H1 (cell line): ENCODE measurements at regions not wholly inside any gene's neighbourhood (a gene's known extent, or its start where the extent isn't known, plus 50 kb on each side); places are given as distances from the start of the nearest gene placed in this dataset.

ENCODE experiments used
- CTCF ChIA-PET: fragments of 300-600 bp; sonication (Branson Sonifier 250); formaldehyde crosslinking; loops from one replicate; lab custom pipeline; 2021; ENCODE audit not compliant: partially characterized antibody; lab: Charles Lee
- POLR2A ChIA-PET: fragments of 300-600 bp; sonication (Branson Sonifier 250); formaldehyde crosslinking; loops from one replicate; lab custom pipeline; 2021; ENCODE audit warnings: inconsistent platforms; ENCODE audit not compliant: partially characterized antibody; lab: Charles Lee
- DNase-seq, 2 experiments: peaks; one replicate each; pipeline versions ENCODE4 v3.0.0 to v3.0.0-alpha.2; 2010 to 2022; ENCODE audit warnings: low spot score in 2 of 2, low read depth in 1 of 2, mixed read lengths in 1 of 2
- FAIRE-seq: peaks from 2 replicates; lab custom pipeline; 2011; peaks lifted over from hg19 to GRCh38; lab: Jason Lieb, UNC
- H2AFZ ChIP-seq: 2 replicates; pipeline ENCODE4 v1.8.1; 2012; ENCODE audit warnings: low read length, inconsistent platforms
- H2AK5ac ChIP-seq: 2 replicates; pipeline ENCODE4 v1.6.1; 2013; ENCODE audit warnings: low read depth, low read length
- H2BK120ac ChIP-seq: replicated peaks from 2 replicates; pipeline ENCODE3; 2013; ENCODE audit warnings: low read depth, low read length, inconsistent platforms
- H2BK12ac ChIP-seq: 2 replicates; pipeline ENCODE4 v1.6.1; 2013; ENCODE audit warnings: low read depth, low read length
- H2BK15ac ChIP-seq: 2 replicates; pipeline ENCODE4 v1.6.1; 2013; ENCODE audit warnings: low read length
- H2BK20ac ChIP-seq: 2 replicates; pipeline ENCODE4 v1.6.1; 2013; ENCODE audit warnings: low read length
- H2BK5ac ChIP-seq: 2 replicates; pipeline ENCODE4 v1.6.1; 2013; ENCODE audit warnings: low read depth, low read length
- H3K14ac ChIP-seq: 2 replicates; pipeline ENCODE4 v1.6.1; 2013; ENCODE audit warnings: inconsistent platforms; ENCODE audit not compliant: insufficient read length
- H3K18ac ChIP-seq: 2 replicates; pipeline ENCODE4 v1.6.1; 2013; ENCODE audit warnings: low read length; ENCODE audit errors: extremely low read depth
- H3K23ac ChIP-seq: 2 replicates; pipeline ENCODE4 v1.6.1; 2013; ENCODE audit warnings: inconsistent platforms; ENCODE audit not compliant: insufficient read length
- H3K23me2 ChIP-seq: 2 replicates; pipeline ENCODE4 v1.6.1; 2013; ENCODE audit warnings: low read depth, low read length
- H3K27ac ChIP-seq: 2 replicates; pipeline ENCODE4 v1.6.1; 2011; ENCODE audit warnings: low read depth, low read length, inconsistent platforms
- H3K27me3 ChIP-seq, 4 experiments: replicated peaks in 1 of 4; 1 replicate in 1 of 4; 2 replicates in 3 of 4; pipeline versions ENCODE4 v1.6.1 to v1.8.1; 2011 to 2013; ENCODE audit warnings: low read length in 3 of 4, mild to moderate bottlenecking in 3 of 4, inconsistent platforms in 2 of 4, mixed read lengths in 2 of 4, moderate library complexity in 1 of 4; ENCODE audit not compliant: control insufficient read depth in 3 of 4, insufficient read depth in 3 of 4; ENCODE audit errors: extremely low read depth in 1 of 4
- H3K36me3 ChIP-seq, 4 experiments: 2 replicates each; pipeline versions ENCODE4 v1.6.1 to v1.8.1; 2011 to 2013; ENCODE audit warnings: mild to moderate bottlenecking in 4 of 4, low read length in 3 of 4, moderate library complexity in 2 of 4, control low read depth in 1 of 4, inconsistent platforms in 1 of 4; ENCODE audit not compliant: insufficient read depth in 4 of 4, control insufficient read depth in 2 of 4
- H3K4ac ChIP-seq: replicated peaks from 2 replicates; pipeline ENCODE3; 2013; ENCODE audit warnings: low read length, low read depth, mixed read lengths, inconsistent platforms; ENCODE audit not compliant: insufficient read length
- H3K4me1 ChIP-seq, 4 experiments: replicated peaks in 1 of 4; 1 replicate in 1 of 4; 2 replicates in 3 of 4; pipeline versions ENCODE4 v1.6.1 to v1.8.1; 2011 to 2013; ENCODE audit warnings: low read length in 3 of 4, inconsistent platforms in 2 of 4, mixed read lengths in 1 of 4; ENCODE audit not compliant: insufficient read depth in 4 of 4, control insufficient read depth in 3 of 4
- H3K4me2 ChIP-seq, 2 experiments: 2 replicates each; pipeline versions ENCODE4 v1.6.1 to v1.8.1; 2011 to 2013; ENCODE audit warnings: low read depth in 2 of 2, low read length in 2 of 2, control low read depth in 1 of 2, inconsistent platforms in 1 of 2, mild to moderate bottlenecking in 1 of 2; ENCODE audit not compliant: insufficient read depth in 1 of 2
- H3K4me3 ChIP-seq, 4 experiments: fragments of 200-600, 300-600 bp in 1 of 4; sonication (generic), shearing (Covaris generic), sonication (Bioruptor Twin) in 1 of 4; 2 replicates each; pipeline versions ENCODE4 v1.5.1 to v1.8.1; 2011 to 2016; ENCODE audit warnings: low read length in 4 of 4, low read depth in 3 of 4, control low read depth in 2 of 4, inconsistent platforms in 2 of 4, mild to moderate bottlenecking in 2 of 4, mixed read lengths in 1 of 4, moderate library complexity in 1 of 4; ENCODE audit not compliant: insufficient read depth in 2 of 4; ENCODE audit errors: extremely low read depth in 1 of 4
- H3K56ac ChIP-seq: replicated peaks from 2 replicates; pipeline ENCODE3; 2013; ENCODE audit warnings: low read depth, mild to moderate bottlenecking, mixed read lengths, low read length, inconsistent platforms; ENCODE audit not compliant: insufficient read length
- H3K79me1 ChIP-seq: 2 replicates; pipeline ENCODE4 v1.6.1; 2013; ENCODE audit warnings: low read depth, low read length, control low read depth
- H3K79me2 ChIP-seq, 2 experiments: 2 replicates each; pipeline versions ENCODE4 v1.6.1 to v1.8.1; 2012 to 2013; ENCODE audit warnings: low read length in 2 of 2, mild to moderate bottlenecking in 2 of 2, inconsistent platforms in 1 of 2; ENCODE audit not compliant: insufficient read depth in 2 of 2, control insufficient read depth in 1 of 2
- H3K9ac ChIP-seq, 4 experiments: replicated peaks in 1 of 4; 1 replicate in 1 of 4; 2 replicates in 3 of 4; pipeline versions ENCODE4 v1.6.1 to v1.8.1; 2011 to 2013; ENCODE audit warnings: low read depth in 3 of 4, low read length in 3 of 4, control low read depth in 2 of 4, mild to moderate bottlenecking in 2 of 4, moderate library complexity in 2 of 4, inconsistent platforms in 1 of 4; ENCODE audit errors: extremely low read depth in 1 of 4
- H3K9me3 ChIP-seq, 2 experiments: 2 replicates each; pipeline versions ENCODE4 v1.6.1 to v1.8.1; 2012 to 2013; ENCODE audit warnings: mild to moderate bottlenecking in 2 of 2, moderate library complexity in 2 of 2, control low read depth in 1 of 2, inconsistent platforms in 1 of 2, low read depth in 1 of 2, low read length in 1 of 2, mixed read lengths in 1 of 2; ENCODE audit not compliant: insufficient read depth in 2 of 2
- H4K20me1 ChIP-seq, 2 experiments: replicated peaks in 1 of 2; 2 replicates each; pipeline versions ENCODE3 to v1.8.1; 2011 to 2013; ENCODE audit warnings: inconsistent platforms in 2 of 2, low read length in 2 of 2, mild to moderate bottlenecking in 1 of 2; ENCODE audit not compliant: insufficient read depth in 2 of 2, control insufficient read depth in 1 of 2
- H4K5ac ChIP-seq: 2 replicates; pipeline ENCODE4 v1.6.1; 2013; ENCODE audit warnings: low read length, low read depth, mixed read lengths, inconsistent platforms; ENCODE audit not compliant: insufficient read length
- H4K8ac ChIP-seq: 2 replicates; pipeline ENCODE4 v1.8.0; 2013; ENCODE audit warnings: mild to moderate bottlenecking, moderate library complexity, low read length, inconsistent platforms; ENCODE audit not compliant: insufficient read depth; ENCODE audit errors: extremely low read depth
- H4K91ac ChIP-seq: replicated peaks from 2 replicates; pipeline ENCODE3; 2013; ENCODE audit warnings: low read length, mixed read lengths, inconsistent platforms; ENCODE audit not compliant: insufficient read length
- ASH2L ChIP-seq: fragments of 200-600, 300-600 bp; sonication (generic); IDR thresholded peaks from one replicate; pipeline ENCODE4 v1.7.1; 2017; ENCODE audit warnings: low read length
- CHD2 ChIP-seq: IDR thresholded peaks from 2 replicates; pipeline ENCODE4 v1.6.1; 2012; ENCODE audit warnings: low read length, improper control_type of control experiment
- GTF2F1 ChIP-seq: IDR thresholded peaks from 2 replicates; pipeline ENCODE4 v1.6.1; 2012; ENCODE audit warnings: low read depth, low read length, improper control_type of control experiment, borderline replicate concordance
- NRF1 ChIP-seq: IDR thresholded peaks from 2 replicates; pipeline ENCODE4 v1.6.1; 2011; ENCODE audit warnings: mild to moderate bottlenecking, low read depth, low read length, improper control_type of control experiment
- SAP30 ChIP-seq: fragments of 300-600 bp; sonication (generic); IDR thresholded peaks from 2 replicates; pipeline ENCODE4 v1.7.1; 2012; ENCODE audit warnings: low read length, moderate library complexity, mild to moderate bottlenecking, inconsistent platforms; ENCODE audit not compliant: insufficient read depth, insufficient replicate concordance
- SP1 ChIP-seq: IDR thresholded peaks from 2 replicates; pipeline ENCODE4 v1.6.1; 2011; ENCODE audit warnings: low read depth, low read length
- SP2 ChIP-seq: IDR thresholded peaks from 2 replicates; pipeline ENCODE4 v1.6.1; 2012; ENCODE audit warnings: mild to moderate bottlenecking, low read length, inconsistent platforms
- TBP ChIP-seq: IDR thresholded peaks from 2 replicates; pipeline ENCODE4 v1.6.1; 2011; ENCODE audit warnings: low read depth, low read length, improper control_type of control experiment
- WGBS, 2 experiments: shearing (Covaris generic) in 1 of 2; methylation state at CpG; one replicate each; pipeline versions ENCODE4 v1.1.6 to v1.1.7; 2013 to 2015; ENCODE audit warnings: low lambda C conversion rate in 2 of 2, mixed read lengths in 2 of 2, inconsistent platforms in 1 of 2, low coverage in 1 of 2, missing lambda C conversion rate in 1 of 2; ENCODE audit not compliant: insufficient replicate concordance in 2 of 2, insufficient coverage in 1 of 2, insufficient read length in 1 of 2; ENCODE audit errors: extremely low coverage in 1 of 2, missing lambda C conversion rate in 1 of 2; 5-methylcytosine and 5-hydroxymethylcytosine counted together

DNA sequence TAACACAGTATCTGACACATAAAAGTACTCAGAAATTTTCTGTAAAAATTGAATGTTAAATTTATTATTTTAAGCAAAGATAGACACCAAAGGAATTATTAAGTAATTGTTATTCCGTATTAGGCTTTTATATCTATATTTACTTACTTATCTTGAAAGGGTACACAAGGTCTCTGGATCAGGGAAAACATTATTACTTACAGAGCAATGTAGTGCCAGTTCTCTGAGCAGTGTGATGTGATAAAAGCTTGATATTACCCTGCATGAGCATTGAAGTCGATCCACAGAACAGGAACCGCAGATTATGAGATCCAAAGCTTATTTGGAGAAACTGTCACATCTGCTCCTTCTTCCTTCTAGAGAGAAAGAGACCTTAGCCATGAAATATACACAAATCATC lies 637.9 kb upstream of the RGS18 start:
- Histone ChIP-seq H4K20me1 (no peaks in the 10 kb centered on the region), H2BK20ac (no peak overlapping the region), H2AFZ (no peak overlapping the region), H3K9ac (no peak overlapping the region), H3K23ac (no peak overlapping the region), H3K4ac (no peak overlapping the region), H3K79me1 (no peaks in the 10 kb centered on the region), H3K14ac (no peak overlapping the region), H3K27me3 (no peaks in the 10 kb centered on the region), H4K91ac (no peak overlapping the region), H3K9me3 (no peaks in the 10 kb centered on the region), H3K4me3 (no peak overlapping the region), H3K36me3 (no peaks in the 10 kb centered on the region), H2BK15ac (no peak overlapping the region), H3K4me1 (no peaks in the 10 kb centered on the region), H2BK12ac (no peak overlapping the region), H2BK5ac (no peak overlapping the region), H4K5ac (no peak overlapping the region), H2BK120ac (no peak overlapping the region), H3K79me2 (no peaks in the 10 kb centered on the region), H3K27ac (no peak overlapping the region), H3K56ac (no peak overlapping the region), H2AK5ac (no peak overlapping the region), H3K4me2 (no peak overlapping the region), H4K8ac (no peak overlapping the region), H3K18ac (no peak overlapping the region), H3K23me2 (no peaks in the 10 kb centered on the region)
- FAIRE-seq, result no peak
- 89% methylated on average over 3 of the region's 3 CpGs; no CpG with 5 or more reads in 1 of the 2 experiments for WGBS, 2 experiments
- no peak for TF ChIP-seq NRF1
- no peak for TF ChIP-seq SP1
- TF ChIP-seq TBP, result no peak
- TF ChIP-seq GTF2F1, result no peak
- TF ChIP-seq CHD2, result no peak
- no peak for TF ChIP-seq SP2
- TF ChIP-seq SAP30, result no peak
- TF ChIP-seq ASH2L, result no peak
- ChIA-PET POLR2A (no interaction called here), CTCF (interaction anchor here (1.9 kb wide), 1 partner anchor 14 kb away, joined by 5 read pairs; no protein-coding TSS in a partner anchor)
- DNase-seq, result no peak
